Epithelial cell of prostate (primary cell): ENCODE measurements at regions not wholly inside any gene's neighbourhood (a gene's known extent, or its start where the extent isn't known, plus 50 kb on each side); places are given as distances from the start of the nearest gene placed in this dataset.

ENCODE experiments used
- DNase-seq: peaks from one replicate; pipeline ENCODE4 v3.0.0-alpha.2; 2011; ENCODE audit warnings: low read depth, low spot score
- H3K27ac ChIP-seq: fragments of 450-650 bp; 2 replicates; pipeline ENCODE4 v1.5.1; 2017; ENCODE audit warnings: mild to moderate bottlenecking

- no peak overlapping the region for H3K27ac ChIP-seq
- DNase-seq, result no peak
These were observed 67.5 kb upstream of the TES start for GRCh38 chr7:116142850-116143249.

- no peak overlapping the region for H3K27ac ChIP-seq
- no peak for DNase-seq
These were observed 65.0 kb upstream of the TES start for GRCh38 chr7:116145245-116145852.

- H3K27ac ChIP-seq, result no peak overlapping the region
- no peak for DNase-seq
These were observed 62.2 kb upstream of the TES start for GRCh38 chr7:116148108-116148507.

GRCh38 chr7:116148626-116149025 is 61.7 kb upstream of the TES start:
- no peak overlapping the region for H3K27ac ChIP-seq
- no peak for DNase-seq

- no peak overlapping the region for H3K27ac ChIP-seq
- DNase-seq, result no peak
These were observed 59.8 kb upstream of the TES start for GRCh38 chr7:116150588-116150987.

GRCh38 chr7:116152276-116152675 is 58.1 kb upstream of the TES start:
- no peak for DNase-seq
- H3K27ac ChIP-seq, result no peak overlapping the region

- DNase-seq, result no peak
- no peak overlapping the region for H3K27ac ChIP-seq
These were observed 57.3 kb upstream of the TES start for GRCh38 chr7:116153050-116153449.

- no peak overlapping the region for H3K27ac ChIP-seq
- no peak for DNase-seq
These were observed 50.6 kb upstream of the TES start for GRCh38 chr7:116159711-116160110.
